Upper lobe of right lung (tissue), 1 donor: ENCODE measurements at regions not wholly inside any gene's neighbourhood (a gene's known extent, or its start where the extent isn't known, plus 50 kb on each side); places are given as distances from the start of the nearest gene placed in this dataset.
"Not testable (repeated sequence)": the region's sequence is repeated elsewhere in the genome, so short reads cannot be mapped to it uniquely, and the experiment has no call there.

Experiments
- ATAC-seq: fragments of 200-7000 bp; cut with Tn5 transposase; one replicate; pipeline ENCODE4 v1.9.1; 2020; ENCODE audit warnings: mild to moderate bottlenecking, moderate library complexity
- DNase-seq: peaks from one replicate; pipeline ENCODE4 v3.0.0-alpha.2; 2020
- H3K27ac ChIP-seq: fragments of 200-600 bp; one replicate; pipeline ENCODE4 v1.8.0; 2022
- H3K27me3 ChIP-seq: fragments of 200-600 bp; one replicate; pipeline ENCODE4 v1.8.0; 2022; ENCODE audit warnings: mild to moderate bottlenecking
- H3K36me3 ChIP-seq: fragments of 200-600 bp; one replicate; pipeline ENCODE4 v1.8.0; 2022
- H3K4me1 ChIP-seq: fragments of 200-600 bp; one replicate; pipeline ENCODE4 v1.8.0; 2022
- H3K4me3 ChIP-seq: fragments of 200-600 bp; one replicate; pipeline ENCODE4 v1.8.0; 2022; ENCODE audit warnings: mild to moderate bottlenecking
- H3K9me3 ChIP-seq: fragments of 200-600 bp; one replicate; pipeline ENCODE4 v1.8.0; 2022
- intact Hi-C: fragments of 100-400 bp; cut with DNase I; formaldehyde crosslinking; loops from one replicate; pipeline ENCODE4 v1.11.0; 2022
- TF ChIP-seq, protein P1 (sequence below): fragments of 200-600 bp; IDR thresholded peaks from one replicate; pipeline ENCODE4 v1.8.0; 2022; ENCODE audit warnings: antibody characterized with exemption
- donor health status: DM: no; HTN: yes; CAD: no; lungs with severe emphysema.

DNA sequence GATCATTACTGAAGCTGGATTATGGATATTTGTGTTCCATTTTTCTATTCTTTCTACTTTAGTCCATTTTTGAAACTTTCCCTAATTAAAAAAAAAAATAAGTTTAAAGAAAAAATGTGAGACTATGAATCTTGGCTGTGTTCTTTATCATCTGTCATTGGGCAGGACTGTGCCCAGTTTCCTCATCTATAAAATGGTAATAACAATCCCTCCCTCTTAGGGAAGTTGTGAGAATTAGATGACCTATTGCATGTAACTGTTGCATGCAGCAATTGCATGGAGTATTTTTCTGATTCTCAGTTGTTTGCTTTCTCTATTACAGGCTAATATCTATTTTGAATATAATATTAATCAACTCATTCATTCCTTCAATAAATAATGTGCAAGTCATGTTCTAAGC, 108.2 kb upstream of the LOC128125822 start:
- intact Hi-C loops, result no loop called here
- H3K27ac ChIP-seq, result no peak overlapping the region
- no peak overlapping the region for H3K4me3 ChIP-seq
- ATAC-seq, result no peak
- TF ChIP-seq, protein P1, sequence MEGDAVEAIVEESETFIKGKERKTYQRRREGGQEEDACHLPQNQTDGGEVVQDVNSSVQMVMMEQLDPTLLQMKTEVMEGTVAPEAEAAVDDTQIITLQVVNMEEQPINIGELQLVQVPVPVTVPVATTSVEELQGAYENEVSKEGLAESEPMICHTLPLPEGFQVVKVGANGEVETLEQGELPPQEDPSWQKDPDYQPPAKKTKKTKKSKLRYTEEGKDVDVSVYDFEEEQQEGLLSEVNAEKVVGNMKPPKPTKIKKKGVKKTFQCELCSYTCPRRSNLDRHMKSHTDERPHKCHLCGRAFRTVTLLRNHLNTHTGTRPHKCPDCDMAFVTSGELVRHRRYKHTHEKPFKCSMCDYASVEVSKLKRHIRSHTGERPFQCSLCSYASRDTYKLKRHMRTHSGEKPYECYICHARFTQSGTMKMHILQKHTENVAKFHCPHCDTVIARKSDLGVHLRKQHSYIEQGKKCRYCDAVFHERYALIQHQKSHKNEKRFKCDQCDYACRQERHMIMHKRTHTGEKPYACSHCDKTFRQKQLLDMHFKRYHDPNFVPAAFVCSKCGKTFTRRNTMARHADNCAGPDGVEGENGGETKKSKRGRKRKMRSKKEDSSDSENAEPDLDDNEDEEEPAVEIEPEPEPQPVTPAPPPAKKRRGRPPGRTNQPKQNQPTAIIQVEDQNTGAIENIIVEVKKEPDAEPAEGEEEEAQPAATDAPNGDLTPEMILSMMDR, result no peak
- no peaks in the 10 kb centered on the region for H3K4me1 ChIP-seq
- no peaks in the 10 kb centered on the region for H3K27me3 ChIP-seq
- H3K36me3 ChIP-seq, result no peaks in the 10 kb centered on the region
- DNase-seq, result no peak
- no peaks in the 10 kb centered on the region for H3K9me3 ChIP-seq

DNA sequence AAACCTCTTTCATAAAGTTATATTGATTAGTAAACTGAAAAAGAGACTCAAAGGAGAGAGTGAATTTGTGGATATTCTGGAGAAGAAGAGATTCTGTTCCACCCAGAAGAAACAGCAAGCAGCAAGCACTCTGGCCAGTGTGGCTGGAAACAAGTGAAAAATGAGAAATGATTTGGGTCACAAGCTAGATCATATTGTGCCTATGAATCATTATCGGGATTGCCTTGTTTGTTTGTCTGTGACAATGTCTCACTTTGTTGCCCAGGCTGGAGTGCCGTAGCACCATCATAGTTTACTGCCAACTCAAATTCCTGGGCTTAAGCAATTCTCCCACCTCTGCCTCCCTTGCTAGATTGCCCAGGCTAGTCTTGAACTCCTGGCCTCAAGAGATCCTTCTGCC, 106.5 kb upstream of the LOC128125822 start:
- ATAC-seq, result no peak
- no peaks in the 10 kb centered on the region for H3K27me3 ChIP-seq
- H3K27ac ChIP-seq, result no peak overlapping the region
- intact Hi-C loops, result no loop called here
- no peaks in the 10 kb centered on the region for H3K4me1 ChIP-seq
- TF ChIP-seq, protein P1, result no peak
- no peak for DNase-seq
- H3K9me3 ChIP-seq, result no peaks in the 10 kb centered on the region
- no peak overlapping the region for H3K4me3 ChIP-seq
- H3K36me3 ChIP-seq, result no peaks in the 10 kb centered on the region

DNA sequence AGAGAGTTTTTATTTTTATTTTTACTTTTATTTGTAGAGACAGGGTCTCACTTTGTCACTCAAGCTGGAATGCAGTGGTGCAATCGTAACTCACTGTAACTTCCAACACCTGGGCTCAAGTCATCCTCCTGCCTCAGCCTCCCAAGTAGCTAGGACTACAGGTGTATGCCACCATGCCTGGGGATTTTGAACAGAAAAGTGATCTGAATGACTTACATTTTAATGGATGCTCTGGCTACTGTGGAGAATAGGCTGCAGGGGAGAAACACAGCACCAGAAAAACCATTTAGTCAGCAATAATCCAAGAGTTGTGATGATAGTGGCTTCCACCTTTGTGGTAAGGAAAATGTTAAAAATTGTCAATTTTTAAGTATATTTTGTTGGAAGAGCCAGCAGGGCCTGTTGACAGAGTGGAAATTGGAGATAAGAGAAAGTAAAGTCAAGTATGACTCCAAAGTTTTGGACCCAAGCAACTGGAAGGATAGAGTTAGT, 106.0 kb upstream of the LOC128125822 start:
- Histone ChIP-seq H3K27me3 (no peaks in the 10 kb centered on the region), H3K36me3 (no peaks in the 10 kb centered on the region), H3K27ac (no peak overlapping the region), H3K4me1 (no peaks in the 10 kb centered on the region), H3K4me3 (no peak overlapping the region), H3K9me3 (no peaks in the 10 kb centered on the region)
- DNase-seq (no peak), ATAC-seq (no peak)
- TF ChIP-seq, protein P1, result no peak
- intact Hi-C loops, result no loop called here

DNA sequence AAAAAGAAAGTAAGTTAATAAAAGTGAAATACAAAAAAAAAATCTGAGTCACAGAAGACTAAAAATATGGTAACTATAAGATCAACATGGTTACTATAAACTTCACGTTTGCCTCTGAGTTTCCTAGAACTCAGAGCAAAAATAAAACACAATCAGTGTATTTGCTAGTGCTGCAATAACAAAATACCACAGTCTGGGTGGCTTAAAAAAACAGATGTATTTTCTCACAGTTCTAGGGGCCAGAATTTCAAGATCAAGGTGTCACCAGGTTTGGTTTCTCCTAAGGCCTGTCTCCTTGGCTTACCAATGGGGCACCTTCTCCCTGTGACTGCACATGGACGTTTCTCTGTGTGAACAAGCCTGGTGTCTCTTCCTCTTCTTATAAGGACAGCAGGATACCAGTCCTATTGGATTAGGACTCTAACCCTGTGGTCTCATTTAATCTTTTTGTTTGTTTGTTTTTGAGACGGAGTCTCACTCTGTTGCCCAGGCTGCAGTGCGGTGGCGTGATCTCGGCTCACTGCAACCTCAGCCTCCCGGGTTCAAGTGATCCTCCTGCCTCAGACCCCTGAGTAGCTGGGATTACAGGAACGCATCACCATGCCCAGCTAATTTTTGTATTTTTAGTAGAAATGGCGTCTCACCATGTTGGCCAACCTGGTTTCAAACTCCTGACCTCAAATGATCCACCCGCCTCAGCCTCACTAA, 104.9 kb upstream of the LOC128125822 start:
- Histone ChIP-seq H3K27me3 (no peaks in the 10 kb centered on the region), H3K36me3 (no peaks in the 10 kb centered on the region), H3K9me3 (no peaks in the 10 kb centered on the region), H3K4me1 (no peaks in the 10 kb centered on the region), H3K4me3 (no peak overlapping the region), H3K27ac (no peak overlapping the region)
- ATAC-seq (no peak), DNase-seq (no peak)
- TF ChIP-seq, protein P1, result no peak
- intact Hi-C loops, result no loop called here

DNA sequence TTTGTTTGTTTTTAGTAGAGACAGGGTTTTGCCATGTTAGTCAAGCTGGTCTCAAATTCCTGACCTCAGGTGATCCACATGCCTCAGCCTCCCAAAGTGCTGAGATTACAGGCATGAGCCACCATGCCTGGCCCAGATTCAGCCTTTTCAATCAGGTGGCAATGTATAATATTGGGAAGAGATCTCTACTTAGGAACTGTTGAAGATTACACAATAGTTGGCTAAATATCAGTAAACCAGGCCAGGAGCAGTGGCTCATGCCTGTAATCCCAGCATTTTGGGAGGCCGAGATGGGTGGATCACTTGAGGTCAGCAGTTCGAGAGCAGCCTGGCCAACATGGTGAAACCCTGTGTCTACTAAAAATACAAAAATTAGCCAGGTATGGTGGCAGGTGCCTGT, 101.1 kb upstream of the LOC128125822 start:
- ATAC-seq, H3K4me3 ChIP-seq, H3K27ac ChIP-seq, H3K27me3 ChIP-seq, DNase-seq, H3K4me1 ChIP-seq, H3K36me3 ChIP-seq, H3K9me3 ChIP-seq, intact Hi-C loops: not testable (repeated sequence)

DNA sequence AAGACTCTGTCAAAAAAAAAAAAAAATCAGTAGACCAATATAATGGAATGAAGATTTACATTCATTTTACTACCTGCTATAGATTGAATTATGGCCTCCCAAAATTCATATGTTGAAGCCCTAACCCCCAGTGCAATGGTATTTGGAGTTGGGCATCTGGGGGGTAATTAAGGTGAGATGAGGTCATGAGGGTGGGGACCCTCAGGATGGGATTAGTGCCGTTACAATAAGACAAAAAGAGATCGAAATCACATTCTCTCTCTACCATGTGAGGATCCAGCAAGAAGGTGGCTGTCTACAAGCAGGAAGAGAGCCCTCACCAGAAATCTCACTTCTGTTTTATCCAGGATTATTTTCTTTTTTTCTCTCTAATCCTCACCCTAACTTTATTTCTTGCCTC, 100.6 kb upstream of the LOC128125822 start:
- no peaks in the 10 kb centered on the region for H3K27me3 ChIP-seq
- H3K4me3 ChIP-seq, result no peak overlapping the region
- no peak overlapping the region for H3K27ac ChIP-seq
- H3K4me1 ChIP-seq, result no peaks in the 10 kb centered on the region
- no peak for DNase-seq
- TF ChIP-seq, protein P1, result no peak
- H3K36me3 ChIP-seq, result no peaks in the 10 kb centered on the region
- intact Hi-C loops, result no loop called here
- no peaks in the 10 kb centered on the region for H3K9me3 ChIP-seq
- ATAC-seq, result no peak
